Midbrain (tissue), 1 donor: ENCODE measurements at regions not wholly inside any gene's neighbourhood (a gene's known extent, or its start where the extent isn't known, plus 50 kb on each side); places are given as distances from the start of the nearest gene placed in this dataset.
"Not testable (repeated sequence)": the region's sequence is repeated elsewhere in the genome, so short reads cannot be mapped to it uniquely, and the experiment has no call there.

Source experiments
- DNase-seq: peaks from one replicate; lab custom pipeline; 2025; lab: John Stamatoyannopoulos, UW

DNA sequence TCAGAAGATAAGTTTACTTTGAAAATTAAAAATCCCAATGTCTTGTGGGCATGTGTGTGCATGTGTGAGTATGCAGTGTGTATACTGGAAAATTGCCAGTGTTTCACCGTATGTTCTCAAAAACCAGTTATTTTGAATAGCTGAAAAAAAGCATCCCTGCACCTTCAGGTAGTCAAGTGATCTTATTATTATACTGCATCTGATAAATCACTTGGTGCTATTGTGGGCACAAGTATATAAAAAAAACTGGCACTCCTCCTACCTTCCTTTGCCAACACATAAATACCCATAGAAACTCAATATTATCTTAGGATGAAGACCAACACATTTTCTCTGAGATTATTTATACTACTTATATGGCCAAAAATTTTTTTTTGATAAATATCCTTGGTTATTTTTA, 91.5 kb upstream of the MAP9 start:
- DNase-seq, result no peak

- DNase-seq, result no peak
Measured at GRCh38 chr4:155450676-155451075, 73.9 kb upstream of the MAP9 start.

GRCh38 chr4:155445306-155445705, 68.5 kb upstream of the MAP9 start:
- DNase-seq, result no peak

DNA sequence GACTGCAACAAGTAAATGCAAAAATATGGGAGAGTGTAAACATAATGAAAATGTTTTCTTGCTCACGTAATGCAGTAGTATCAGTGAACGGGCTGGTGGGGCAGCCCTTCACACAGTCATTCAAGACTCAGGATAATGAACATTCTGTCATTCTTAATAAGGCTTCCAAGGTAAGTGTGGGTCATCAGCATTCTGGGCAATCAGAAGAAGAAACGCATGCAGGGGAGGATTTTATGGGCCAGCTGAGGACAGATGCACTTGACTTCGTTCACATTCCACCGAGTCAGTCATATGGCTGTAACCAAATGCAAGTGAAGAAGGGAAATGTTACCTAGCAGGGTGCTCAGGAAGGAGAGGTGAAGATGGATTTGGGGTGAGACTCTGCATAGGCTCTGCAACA, 68.0 kb upstream of the MAP9 start:
- no peak for DNase-seq

DNA sequence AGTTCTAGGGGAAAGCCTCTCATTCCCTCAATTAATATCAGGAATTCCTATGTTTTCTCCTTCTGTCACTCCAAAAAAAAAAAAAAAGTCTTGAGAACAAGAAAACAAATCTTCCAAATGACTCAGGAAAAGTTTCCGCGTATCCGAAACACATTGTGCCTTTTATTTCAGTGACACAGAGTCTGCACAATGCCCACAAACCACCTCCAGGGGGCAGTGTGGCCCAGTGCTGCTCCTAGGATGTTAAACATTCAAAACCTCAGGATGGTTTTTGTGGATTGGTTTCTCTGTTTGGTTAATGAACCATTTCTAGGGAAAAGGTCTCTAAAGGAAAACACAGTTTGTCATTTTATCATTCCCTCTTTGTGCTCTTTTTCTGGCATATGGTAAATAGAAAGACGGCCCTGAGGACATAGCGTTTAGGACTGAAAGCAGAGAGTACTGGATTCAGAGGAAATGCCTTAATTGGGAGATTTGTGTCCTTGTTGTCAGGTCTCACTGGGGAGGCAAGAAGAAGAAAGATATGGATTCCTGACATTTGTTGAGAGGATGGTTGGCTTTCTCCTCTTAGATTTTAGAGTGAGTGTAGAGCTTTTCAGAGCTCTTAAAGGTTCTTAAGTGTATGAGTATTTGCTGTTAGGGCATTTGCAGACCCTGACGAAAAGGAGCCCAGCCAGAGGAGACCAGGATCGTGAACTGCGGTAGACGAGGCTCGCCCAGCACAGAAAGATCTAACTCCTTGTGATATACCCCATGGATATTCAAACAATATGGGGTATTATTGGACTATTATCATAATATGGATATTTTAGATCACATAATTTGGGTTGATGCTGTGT, 65.7 kb upstream of the MAP9 start:
- peak; percentile 87 for DNase-seq

DNA sequence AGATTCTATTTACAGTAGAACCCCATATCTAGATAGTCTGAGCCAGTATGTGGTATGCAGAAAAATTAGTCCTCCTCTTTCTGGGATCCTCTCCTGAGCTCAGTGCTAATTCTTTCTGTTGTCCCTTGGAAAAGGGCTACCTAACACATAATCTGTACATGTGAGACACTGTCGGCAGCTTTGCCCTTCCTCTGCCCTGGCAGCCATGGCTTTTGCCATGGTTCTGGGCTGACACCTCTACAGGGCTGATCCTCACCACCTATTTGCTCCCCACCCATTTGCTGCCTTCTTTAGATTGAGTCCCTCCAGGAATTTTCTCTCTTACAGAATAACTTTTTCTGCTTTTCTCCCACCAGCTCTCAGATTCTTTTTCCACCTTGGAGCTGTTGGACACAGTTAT, 64.7 kb upstream of the MAP9 start:
- no peak for DNase-seq

DNA sequence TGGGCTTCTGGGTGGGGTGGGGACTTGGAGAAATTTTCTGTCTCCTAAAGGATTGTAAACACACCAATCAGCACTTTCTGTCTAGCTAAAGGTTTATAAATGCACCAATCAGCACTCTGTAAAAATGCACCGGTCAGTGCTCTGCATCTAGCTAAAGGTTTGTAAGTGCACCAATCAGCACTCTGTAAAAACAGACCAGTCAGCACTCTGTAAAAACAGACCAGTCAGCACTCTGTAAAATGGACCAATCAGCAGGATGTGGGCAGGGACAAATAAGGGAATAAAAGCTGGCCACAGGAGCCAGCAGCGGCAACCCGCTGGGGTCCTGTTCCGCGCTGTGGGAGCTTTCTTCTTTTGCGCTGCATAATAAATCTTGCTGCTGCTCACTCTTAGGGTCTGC, 63.0 kb upstream of the MAP9 start:
- DNase-seq, result not testable (repeated sequence)

- DNase-seq, result no peak
Measured at GRCh38 chr4:155434904-155435303, 58.1 kb upstream of the MAP9 start.

- DNase-seq, result no peak
Measured at GRCh38 chr4:155434366-155434765, 57.6 kb upstream of the MAP9 start.

DNA sequence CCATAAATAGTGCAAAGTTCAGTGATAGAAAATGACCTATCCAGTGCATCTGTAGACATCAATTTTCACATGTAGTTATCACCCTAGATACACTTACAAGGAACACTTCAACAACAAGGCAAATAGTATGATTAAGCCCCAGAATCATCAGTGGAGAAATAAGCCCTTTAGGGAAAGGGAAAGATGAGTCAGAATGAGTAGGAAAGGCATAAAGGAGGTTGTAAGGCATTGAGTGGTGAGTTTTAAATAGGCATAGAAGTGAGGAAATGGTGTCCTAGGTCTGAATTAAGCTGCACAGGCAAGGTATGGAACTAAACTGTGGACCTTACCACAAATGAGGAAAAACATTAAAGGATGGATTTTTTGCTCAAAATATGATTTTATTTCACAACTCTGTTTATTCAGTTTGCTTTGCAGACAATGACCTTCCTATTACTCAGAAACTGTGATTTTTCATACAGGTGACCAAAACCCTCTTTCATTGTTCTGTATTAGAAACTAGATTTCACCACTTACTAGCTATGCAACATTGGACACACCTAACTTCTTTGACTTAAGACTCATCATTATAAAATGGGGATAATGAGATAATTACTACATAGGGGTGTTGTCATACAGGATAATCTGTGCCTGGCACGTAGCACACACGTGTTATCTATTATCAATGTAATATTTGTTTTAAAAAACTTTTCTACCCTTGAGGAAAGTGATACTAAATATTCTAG, 57.0 kb upstream of the MAP9 start:
- no peak for DNase-seq

GRCh38 chr4:155430895-155431795, 54.4 kb upstream of the MAP9 start:
- no peak for DNase-seq

DNA sequence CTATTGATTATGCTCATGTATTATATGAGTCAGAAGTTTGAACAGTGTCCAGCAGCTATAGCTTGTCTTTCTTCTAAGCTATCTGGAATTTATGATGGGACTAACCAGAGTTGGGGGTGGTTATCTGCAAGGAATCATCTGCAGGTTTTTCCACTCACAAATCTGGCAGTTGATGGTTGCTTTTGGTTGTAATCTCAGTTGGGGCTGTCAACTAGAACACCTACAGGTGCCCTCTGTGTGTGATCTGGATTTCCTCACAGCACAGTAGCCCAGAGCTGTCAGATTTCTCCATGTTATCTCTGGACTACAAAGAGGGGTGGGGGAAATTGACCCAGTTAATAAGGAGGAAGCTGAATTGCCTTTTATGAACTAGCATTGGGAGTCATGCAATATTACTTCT, 51.4 kb upstream of the MAP9 start:
- no peak for DNase-seq

- no peak for DNase-seq
Measured at GRCh38 chr4:155426953-155427352, 50.2 kb upstream of the MAP9 start.
